ENCODE measurements at regions not wholly inside any gene's neighbourhood (a gene's known extent, or its start where the extent isn't known, plus 50 kb on each side); places are given as distances from the start of the nearest gene placed in this dataset.

- no peak for TF ChIP-seq REST (IDR thresholded peaks at IDR 0.05; ENCODE audit: insufficient read depth in 1 of 2, low read depth in 2 of 2, low read length in 1 of 2)
- no peak for TF ChIP-seq CTCF (IDR thresholded peaks at IDR 0.05)
Measured at GRCh38 chr10:57247271-57247670, 886.2 kb upstream of the ZWINT start.

All from Panc1 (cell line).